ENCODE measurements at regions not wholly inside any gene's neighbourhood (a gene's known extent, or its start where the extent isn't known, plus 50 kb on each side); places are given as distances from the start of the nearest gene placed in this dataset.
A peak's percentile ranks its signal among the peaks of the same experiment; 100 is the strongest.

GRCh38 chr4:187183826-187184225, 460.2 kb upstream of the FAT1 start:
- DNase-seq (ENCODE audit: low read depth), result no peak

- no peak for DNase-seq (ENCODE audit: low read depth)
Measured at GRCh38 chr4:187184508-187184907, 460.9 kb upstream of the FAT1 start.

- no peak for DNase-seq (ENCODE audit: low read depth)
Measured at GRCh38 chr4:187188118-187188517, 464.5 kb upstream of the FAT1 start.

GRCh38 chr4:187188741-187189140, 465.1 kb upstream of the FAT1 start:
- DNase-seq (ENCODE audit: low read depth), result no peak

GRCh38 chr4:187190390-187190789, 466.7 kb upstream of the FAT1 start:
- DNase-seq (ENCODE audit: low read depth), result no peak

- DNase-seq (ENCODE audit: low read depth), result no peak
Measured at GRCh38 chr4:187191676-187192075, 468.0 kb upstream of the FAT1 start.

- no peak for DNase-seq (ENCODE audit: low read depth)
Measured at GRCh38 chr4:187192266-187192665, 468.6 kb upstream of the FAT1 start.

GRCh38 chr4:187193141-187193540, 469.5 kb upstream of the FAT1 start:
- DNase-seq (ENCODE audit: low read depth), result no peak

- DNase-seq (ENCODE audit: low read depth), result no peak
Measured at GRCh38 chr4:187204389-187204918, 480.8 kb upstream of the FAT1 start.

- DNase-seq (ENCODE audit: low read depth), result no peak
Measured at GRCh38 chr4:187207931-187208330, 484.3 kb upstream of the FAT1 start.

GRCh38 chr4:187208651-187209050, 485.0 kb upstream of the FAT1 start:
- no peak for DNase-seq (ENCODE audit: low read depth)

GRCh38 chr4:187209921-187210613, 486.4 kb upstream of the FAT1 start:
- DNase-seq (ENCODE audit: low read depth), result peak; percentile 50

- DNase-seq (ENCODE audit: low read depth), result no peak
Measured at GRCh38 chr4:187212446-187213080, 488.9 kb upstream of the FAT1 start.

GRCh38 chr4:187215438-187215837, 491.8 kb upstream of the FAT1 start:
- no peak for DNase-seq (ENCODE audit: low read depth)

GRCh38 chr4:187218705-187219245, 495.1 kb upstream of the FAT1 start:
- DNase-seq (ENCODE audit: low read depth), result no peak

- no peak for DNase-seq (ENCODE audit: low read depth)
Measured at GRCh38 chr4:187224560-187224959, 500.9 kb upstream of the FAT1 start.

- peak; percentile 11 for DNase-seq (ENCODE audit: low read depth)
Measured at GRCh38 chr4:187227907-187228704, 504.4 kb upstream of the FAT1 start.

GRCh38 chr4:187232196-187232595, 508.5 kb upstream of the FAT1 start:
- DNase-seq (ENCODE audit: low read depth), result no peak

- no peak for DNase-seq (ENCODE audit: low read depth)
Measured at GRCh38 chr4:187232796-187233195, 509.1 kb upstream of the FAT1 start.

- DNase-seq (ENCODE audit: low read depth), result no peak
Measured at GRCh38 chr4:187235456-187236170, 512.0 kb upstream of the FAT1 start.

- DNase-seq (ENCODE audit: low read depth), result peak; percentile 80
Measured at GRCh38 chr4:187236209-187236890, 512.7 kb upstream of the FAT1 start.
